ENCODE measurements at regions not wholly inside any gene's neighbourhood (a gene's known extent, or its start where the extent isn't known, plus 50 kb on each side); places are given as distances from the start of the nearest gene placed in this dataset.

- no peak for TF ChIP-seq POLR2A (IDR thresholded peaks at IDR 0.05; ENCODE audit: low read depth, low read length)
- peak; percentile 12 for TF ChIP-seq JUN (IDR thresholded peaks at IDR 0.05; ENCODE audit: borderline replicate concordance, insufficient read depth, insufficient read length, low read depth)
- no peak for TF ChIP-seq MYC (IDR thresholded peaks at IDR 0.05; ENCODE audit: low read depth, low read length)
- TF ChIP-seq GATA2 (IDR thresholded peaks at IDR 0.05; ENCODE audit: insufficient read depth, insufficient read length, low read depth, low read length): peak; percentile 62
- no peak for TF ChIP-seq MAX (IDR thresholded peaks at IDR 0.05; ENCODE audit: insufficient read depth, insufficient read length)
- no peak for TF ChIP-seq CTCF (IDR thresholded peaks at IDR 0.05; ENCODE audit: extremely low read depth in 1 of 2, insufficient read depth in 1 of 2, low read depth in 1 of 2, low read length in 2 of 2)
- TF ChIP-seq POLR2AphosphoS5 (IDR thresholded peaks at IDR 0.05; ENCODE audit: insufficient read depth, low read depth, low read length): peak; percentile 55
- no peak for TF ChIP-seq EZH2 (IDR thresholded peaks at IDR 0.05; ENCODE audit: borderline replicate concordance, low read depth, low read length, severe bottlenecking)
- no peak for TF ChIP-seq FOS (IDR thresholded peaks at IDR 0.05; ENCODE audit: borderline replicate concordance, insufficient read depth, low read length)
- Histone ChIP-seq H3K4me2 (ENCODE audit: insufficient read depth, low read length) (peak overlapping the region; percentile 48), H3K79me2 (ENCODE audit: control insufficient read depth, insufficient read depth, low read length) (no peaks in the 10 kb centered on the region), H3K27ac (ENCODE audit: insufficient read depth, low read depth, low read length) (no peak overlapping the region), H2AFZ (ENCODE audit: low read depth, low read length) (no peak overlapping the region), H3K9me1 (replicated peaks; ENCODE audit: control insufficient read depth, extremely low read depth, insufficient read depth, low read length) (no peaks in the 10 kb centered on the region), H3K4me1 (ENCODE audit: control insufficient read depth, extremely low read depth, insufficient read depth, low read length) (peaks cover 17% of the 10 kb centered on the region), H3K9me3 (replicated peaks; ENCODE audit: control insufficient read depth, insufficient read depth, low read length) (no peaks in the 10 kb centered on the region), H4K20me1 (replicated peaks; ENCODE audit: control insufficient read depth, extremely low read depth, insufficient read depth, low read length) (no peaks in the 10 kb centered on the region), H3K9ac (replicated peaks; ENCODE audit: extremely low read depth, insufficient read depth, low read length) (no peak overlapping the region), H3K27me3 (ENCODE audit: control insufficient read depth in 2 of 2, insufficient read depth in 2 of 2, low read length in 2 of 2) (peaks cover 2 to 3% of the 10 kb centered on the region in 2 experiments), H3K36me3 (ENCODE audit: control insufficient read depth in 2 of 2, extremely low read depth in 1 of 2, insufficient read depth in 2 of 2, low read length in 2 of 2) (no peaks in the 10 kb centered on the region), H3K4me3 (replicated peaks in 1 of 3; ENCODE audit: insufficient read depth in 1 of 3, low read depth in 1 of 3, low read length in 3 of 3) (no peak overlapping the region)
- DNase-seq (ENCODE audit: low read depth, low spot score): peak; percentile 69
- no TSS peak for BruUV-seq (replicated peaks)
- dilution Hi-C loops (cut with MboI; ENCODE audit: extremely low pct_ligation_motif_present, low sequenced_read_pairs) (no loop called here), intact Hi-C loops (cut with micrococcal nuclease) (loop anchor here (1.0 to 5.0 kb wide), 6 partner anchors 34 to 717 kb away; no protein-coding TSS in a partner anchor)
- CTCF ChIA-PET: interaction anchor here (0.6 to 5.1 kb wide), 13 partner anchors 11 to 719 kb away, joined by 3 to 90 read pairs (median 4); partner anchors contain the start of gene PLXNA4
- POLR2A ChIA-PET: no interaction called here
- peak; percentile 89 for FAIRE-seq
Observed at GRCh38 chr7:131861620-131862346, 305.4 kb upstream of the PODXL start.
